A673 (cell line): ENCODE measurements at regions not wholly inside any gene's neighbourhood (a gene's known extent, or its start where the extent isn't known, plus 50 kb on each side); places are given as distances from the start of the nearest gene placed in this dataset.

ENCODE experiments used
- BruUV-seq: library from RNA; stranded (reverse); fragments of 400-500 nt; replicated peaks from 2 replicates; lab custom pipeline; 2021; lab: Mats Ljungman, UMichigan
- CTCF ChIA-PET: fragments of 300-600 bp; sonication (Branson Sonifier 250); formaldehyde crosslinking; loops from one replicate; lab custom pipeline; 2022; ENCODE audit warnings: antibody characterized with exemption; lab: Charles Lee
- POLR2A ChIA-PET: fragments of 300-600 bp; sonication (Branson Sonifier 250); formaldehyde crosslinking; loops from one replicate; lab custom pipeline; 2022; ENCODE audit warnings: antibody characterized with exemption; ENCODE audit not compliant: low non-redundant PET; lab: Charles Lee
- DNase-seq: peaks from one replicate; pipeline ENCODE4 v3.0.0-alpha.2; 2015; ENCODE audit warnings: low spot score
- H3K27ac ChIP-seq: fragments of 200-600 bp; sonication (generic); 2 replicates; pipeline ENCODE4 v1.5.1; 2016; ENCODE audit warnings: mixed run types, low read depth, mild to moderate bottlenecking, mixed read lengths, antibody characterized with exemption, low read length; ENCODE audit not compliant: poor library complexity, severe bottlenecking
- H3K27me3 ChIP-seq: fragments of 200-600 bp; sonication (generic); replicated peaks from 2 replicates; pipeline ENCODE4 v1.6.1; 2017; ENCODE audit warnings: mixed run types, low read depth, mild to moderate bottlenecking, mixed read lengths, antibody characterized with exemption, low read length; ENCODE audit not compliant: insufficient read depth, poor library complexity
- H3K36me3 ChIP-seq: fragments of 200-600 bp; sonication (generic); 2 replicates; pipeline ENCODE4 v1.6.1; 2016; ENCODE audit warnings: mixed run types, mild to moderate bottlenecking, mixed read lengths, antibody characterized with exemption, low read length; ENCODE audit not compliant: insufficient read depth, poor library complexity, severe bottlenecking
- H3K4me1 ChIP-seq: fragments of 200-600 bp; sonication (generic); 2 replicates; pipeline ENCODE4 v1.6.1; 2017; ENCODE audit warnings: mixed run types, mild to moderate bottlenecking, mixed read lengths, antibody characterized with exemption, low read length; ENCODE audit not compliant: insufficient read depth, poor library complexity, severe bottlenecking
- H3K4me3 ChIP-seq: fragments of 200-600 bp; sonication (generic); 2 replicates; pipeline ENCODE4 v1.5.1; 2016; ENCODE audit warnings: low read depth, mixed run types, mild to moderate bottlenecking, mixed read lengths, low read length; ENCODE audit not compliant: poor library complexity, severe bottlenecking
- H3K9me3 ChIP-seq: fragments of 200-600 bp; sonication (generic); 2 replicates; pipeline ENCODE4 v1.6.1; 2016; ENCODE audit warnings: mixed run types, low read depth, mild to moderate bottlenecking, mixed read lengths, antibody characterized with exemption, low read length; ENCODE audit not compliant: poor library complexity, severe bottlenecking
- EZH2 ChIP-seq: fragments of 200-600 bp; sonication (generic); IDR thresholded peaks from 2 replicates; pipeline ENCODE4 v1.6.1; 2017; ENCODE audit warnings: borderline replicate concordance, low read depth, mild to moderate bottlenecking, mixed read lengths, antibody characterized with exemption, low read length; ENCODE audit not compliant: poor library complexity, severe bottlenecking
- intact Hi-C: fragments of 100-400 bp; cut with micrococcal nuclease; formaldehyde crosslinking; loops from one replicate; pipeline ENCODE4 v1.10.0; 2022; ENCODE audit not compliant: unreplicated experiment
- TF ChIP-seq, protein P1 (sequence below): fragments of 300-800, 200-600 bp; sonication (generic); conservative IDR thresholded peaks from 2 replicates; pipeline ENCODE4 v1.5.1; 2017; ENCODE audit warnings: low read depth, mild to moderate bottlenecking, antibody characterized with exemption, low read length, moderate library complexity, mixed read lengths

DNA sequence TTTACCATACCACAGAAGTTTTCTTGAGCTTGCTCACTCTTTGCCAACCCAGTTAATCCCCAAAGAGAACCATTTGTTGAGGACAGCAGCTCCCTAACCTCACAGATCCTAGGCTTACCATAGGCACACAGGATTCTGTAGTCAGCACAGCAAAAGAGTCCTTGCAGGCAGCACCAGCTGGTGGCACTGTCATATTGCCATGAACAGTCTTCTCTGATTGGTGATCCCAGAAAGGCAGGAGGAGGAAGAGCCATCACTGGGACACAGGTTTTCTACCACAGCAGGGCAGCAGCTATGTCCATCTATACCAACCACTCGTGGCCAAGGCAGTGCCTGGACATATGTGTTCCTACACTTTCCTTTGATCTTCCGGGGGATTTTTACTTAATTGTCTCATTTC lies 297.1 kb upstream of the CD180 start:
- intact Hi-C loops: no loop called here
- POLR2A ChIA-PET: interaction anchor here (0.6 kb wide), 1 partner anchor 273 kb away, joined by 3 read pairs; no protein-coding TSS in a partner anchor
- CTCF ChIA-PET: interaction anchor here (0.8 kb wide), 1 partner anchor 722 kb away, joined by 3 read pairs; no protein-coding TSS in a partner anchor

DNA sequence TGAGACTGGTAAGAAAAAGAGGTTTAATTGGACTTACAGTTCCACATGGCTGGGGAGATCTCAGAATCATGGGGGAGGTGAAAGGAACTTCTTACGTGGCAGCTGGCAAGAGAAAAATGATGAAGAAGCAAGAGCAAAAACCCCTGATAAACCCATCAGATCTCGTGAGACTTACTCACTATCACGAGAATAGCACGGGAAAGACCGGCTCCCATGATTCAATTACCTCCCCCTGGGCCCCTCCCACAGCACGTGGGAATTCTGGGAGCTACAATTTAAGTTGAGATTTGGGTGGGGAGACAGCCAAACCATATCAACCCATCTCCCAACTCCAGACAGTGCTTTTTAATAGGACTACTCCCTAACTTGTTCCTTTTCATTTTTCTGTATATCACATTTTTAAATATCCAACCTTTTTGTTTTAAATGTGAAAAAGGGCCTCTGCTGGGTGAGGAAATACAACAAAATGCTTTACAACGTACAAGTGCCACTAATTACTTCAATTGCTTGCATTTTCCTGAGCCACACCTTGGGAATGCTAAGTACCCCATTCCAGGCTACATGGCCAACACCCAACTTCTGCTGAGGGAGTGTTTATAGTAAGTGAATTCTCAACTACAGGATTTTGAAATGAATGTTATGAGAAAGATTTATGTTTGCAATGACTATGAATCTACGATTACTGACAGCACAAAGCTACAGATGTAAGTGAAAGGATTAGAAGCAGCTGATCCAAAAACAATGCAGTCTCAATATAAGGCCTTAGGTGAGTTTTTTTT lies 294.1 kb upstream of the CD180 start:
- ChIA-PET CTCF (no interaction called here), POLR2A (no interaction called here)
- TF ChIP-seq, protein P1, sequence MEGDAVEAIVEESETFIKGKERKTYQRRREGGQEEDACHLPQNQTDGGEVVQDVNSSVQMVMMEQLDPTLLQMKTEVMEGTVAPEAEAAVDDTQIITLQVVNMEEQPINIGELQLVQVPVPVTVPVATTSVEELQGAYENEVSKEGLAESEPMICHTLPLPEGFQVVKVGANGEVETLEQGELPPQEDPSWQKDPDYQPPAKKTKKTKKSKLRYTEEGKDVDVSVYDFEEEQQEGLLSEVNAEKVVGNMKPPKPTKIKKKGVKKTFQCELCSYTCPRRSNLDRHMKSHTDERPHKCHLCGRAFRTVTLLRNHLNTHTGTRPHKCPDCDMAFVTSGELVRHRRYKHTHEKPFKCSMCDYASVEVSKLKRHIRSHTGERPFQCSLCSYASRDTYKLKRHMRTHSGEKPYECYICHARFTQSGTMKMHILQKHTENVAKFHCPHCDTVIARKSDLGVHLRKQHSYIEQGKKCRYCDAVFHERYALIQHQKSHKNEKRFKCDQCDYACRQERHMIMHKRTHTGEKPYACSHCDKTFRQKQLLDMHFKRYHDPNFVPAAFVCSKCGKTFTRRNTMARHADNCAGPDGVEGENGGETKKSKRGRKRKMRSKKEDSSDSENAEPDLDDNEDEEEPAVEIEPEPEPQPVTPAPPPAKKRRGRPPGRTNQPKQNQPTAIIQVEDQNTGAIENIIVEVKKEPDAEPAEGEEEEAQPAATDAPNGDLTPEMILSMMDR: no peak
- no peak for TF ChIP-seq EZH2
- no peaks in the 10 kb centered on the region for H3K27me3 ChIP-seq
- no TSS peak for BruUV-seq
- H3K27ac ChIP-seq: no peak overlapping the region
- H3K4me1 ChIP-seq: no peaks in the 10 kb centered on the region
- no peaks in the 10 kb centered on the region for H3K36me3 ChIP-seq
- H3K4me3 ChIP-seq: no peak overlapping the region
- intact Hi-C loops: no loop called here
- no peaks in the 10 kb centered on the region for H3K9me3 ChIP-seq
- no peak for DNase-seq

More for the DNA sequence above, 297.1 kb upstream of the CD180 start:
- Histone ChIP-seq H3K9me3 (no peaks in the 10 kb centered on the region), H3K4me3 (no peak overlapping the region), H3K27ac (no peak overlapping the region), H3K27me3 (no peaks in the 10 kb centered on the region), H3K4me1 (no peaks in the 10 kb centered on the region), H3K36me3 (no peaks in the 10 kb centered on the region)
- TF ChIP-seq, protein P1: peak; percentile 70
- no peak for TF ChIP-seq EZH2
- DNase-seq: peak; percentile 72
- BruUV-seq: no TSS peak

DNA sequence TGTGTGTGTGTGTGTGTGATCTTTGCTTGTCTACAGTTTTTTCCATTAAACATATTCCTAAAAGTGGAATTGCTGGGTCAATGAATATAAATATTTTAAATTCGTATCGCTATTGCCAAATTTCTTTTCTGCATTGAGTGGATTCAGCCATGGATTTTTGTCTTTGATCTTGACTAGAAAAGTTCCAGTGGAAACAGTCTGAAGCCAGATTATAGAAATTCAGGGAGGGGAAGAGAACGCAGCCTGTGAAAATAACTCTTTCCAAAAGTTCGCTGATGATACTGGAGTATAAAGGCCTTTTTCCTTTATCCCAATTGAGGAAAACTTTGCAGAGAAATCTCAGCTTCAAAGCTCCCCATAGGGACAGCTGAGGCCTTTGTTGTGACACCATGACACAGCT lies 292.3 kb upstream of the CD180 start:
- no peaks in the 10 kb centered on the region for H3K4me1 ChIP-seq
- no peaks in the 10 kb centered on the region for H3K9me3 ChIP-seq
- no peak for DNase-seq
- POLR2A ChIA-PET: no interaction called here
- intact Hi-C loops: no loop called here
- CTCF ChIA-PET: no interaction called here
- no peaks in the 10 kb centered on the region for H3K27me3 ChIP-seq
- no peak overlapping the region for H3K4me3 ChIP-seq
- TF ChIP-seq EZH2: no peak
- TF ChIP-seq, protein P1: no peak
- H3K27ac ChIP-seq: no peak overlapping the region
- no peaks in the 10 kb centered on the region for H3K36me3 ChIP-seq
- BruUV-seq: no TSS peak
